ENCODE measurements at regions not wholly inside any gene's neighbourhood (a gene's known extent, or its start where the extent isn't known, plus 50 kb on each side); places are given as distances from the start of the nearest gene placed in this dataset.

DNA sequence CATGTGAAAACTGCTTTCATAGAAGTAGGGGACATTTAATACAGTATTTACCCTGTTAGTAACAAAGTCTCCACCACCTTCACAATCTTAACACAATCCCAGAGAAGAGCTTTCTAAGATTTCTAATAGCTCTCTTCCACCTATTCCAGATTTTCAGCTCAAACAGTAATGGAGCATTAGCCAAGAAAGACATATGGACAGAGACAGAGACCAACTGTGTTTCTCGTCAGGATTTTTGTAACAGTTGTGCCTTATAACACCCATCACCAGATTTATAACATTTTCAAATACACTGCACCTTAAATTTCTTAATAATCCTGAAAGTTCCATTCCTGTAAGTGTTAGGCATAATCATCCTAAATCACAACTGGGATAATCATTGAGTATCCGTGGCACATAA is 321.2 kb upstream of the TMTC1 start:
- DNase-seq (ENCODE audit: low spot score) (no peak), FAIRE-seq (no peak)

DNA sequence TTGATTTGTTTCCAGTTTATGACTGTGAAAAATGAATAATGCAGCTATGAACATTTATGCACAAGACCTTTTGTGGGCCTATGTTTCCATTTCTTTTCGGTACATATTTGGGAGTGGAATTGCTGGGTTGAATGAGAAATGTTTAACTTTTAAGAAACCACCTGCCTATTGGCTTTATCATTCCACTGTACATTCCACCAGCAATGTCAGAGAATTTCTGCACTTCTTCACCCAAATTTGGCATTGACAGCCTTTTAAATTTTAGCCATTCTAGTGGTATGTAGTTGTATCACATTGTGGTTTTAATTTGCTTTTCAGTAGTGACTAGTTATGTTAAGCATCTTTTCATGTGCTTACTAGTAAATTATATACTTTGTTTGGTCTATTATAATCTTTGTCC is 317.0 kb upstream of the TMTC1 start:
- FAIRE-seq (no peak), DNase-seq (ENCODE audit: low spot score) (no peak)

- DNase-seq (ENCODE audit: low spot score) (no peak), FAIRE-seq (no peak)
These were observed 314.9 kb upstream of the TMTC1 start for GRCh38 chr12:30098677-30099076.

- DNase-seq (ENCODE audit: low spot score) (no peak), FAIRE-seq (no peak)
These were observed 311.8 kb upstream of the TMTC1 start for GRCh38 chr12:30095511-30095910.

- no peak for FAIRE-seq
These were observed 309.4 kb upstream of the TMTC1 start for GRCh38 chr12:30092983-30093617.

DNA sequence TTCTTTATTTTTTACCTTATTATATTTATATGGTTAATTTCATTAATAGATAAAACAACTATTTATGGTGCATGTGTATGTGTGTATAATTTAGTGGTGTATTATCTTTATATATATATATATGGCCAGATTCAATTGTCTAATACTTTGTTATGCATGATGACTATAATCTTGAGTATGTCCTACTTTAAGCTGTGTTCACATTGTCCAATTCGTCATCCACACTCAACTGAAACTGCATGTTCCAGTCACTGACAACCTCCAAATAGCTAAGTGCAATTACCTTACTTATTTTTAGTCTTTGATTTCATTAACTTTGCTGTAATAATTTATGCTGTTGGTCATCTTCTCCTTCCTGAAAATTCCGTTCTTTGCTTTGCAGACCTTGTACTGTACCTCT is 306.5 kb upstream of the TMTC1 start:
- FAIRE-seq = no peak
- no peak for DNase-seq (ENCODE audit: low spot score)

More at GRCh38 chr12:30092983-30093617, 309.4 kb upstream of the TMTC1 start:
- DNase-seq (ENCODE audit: low spot score) = no peak

DNA sequence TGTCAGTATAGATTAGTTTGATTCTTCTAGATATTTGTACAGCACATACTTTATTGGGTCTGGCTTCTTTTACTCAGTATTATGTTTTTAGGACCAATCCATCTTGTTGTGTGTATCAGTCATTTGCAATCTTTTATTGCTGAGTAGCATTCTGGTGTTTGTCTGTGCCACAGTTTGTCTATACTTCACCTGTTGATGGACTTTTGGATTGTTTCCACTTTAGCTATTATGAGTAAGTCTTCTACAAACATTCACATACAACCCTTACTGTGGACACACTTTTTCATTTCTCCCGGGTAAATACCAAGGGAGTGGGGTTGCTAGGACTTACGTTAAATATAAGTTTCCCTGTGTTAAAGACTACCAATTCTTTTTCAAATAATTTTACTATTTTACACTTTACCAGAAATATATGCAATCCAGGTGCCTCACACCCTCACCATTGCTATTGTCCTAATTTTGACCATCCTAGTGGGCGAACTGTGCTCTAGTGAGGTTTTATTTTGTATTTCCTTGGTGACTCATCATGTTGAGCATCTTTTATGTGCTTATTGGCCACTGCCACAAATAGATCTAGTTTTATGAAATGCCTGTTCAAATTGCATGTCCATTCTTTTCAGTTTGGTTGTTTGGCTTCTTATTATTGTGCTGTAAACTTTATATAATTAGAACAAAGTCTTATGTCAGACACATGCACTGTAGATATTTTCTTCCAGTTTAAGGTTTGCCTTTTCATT is 304.7 kb upstream of the TMTC1 start:
- FAIRE-seq = no peak
- DNase-seq (ENCODE audit: low spot score) = no peak

DNA sequence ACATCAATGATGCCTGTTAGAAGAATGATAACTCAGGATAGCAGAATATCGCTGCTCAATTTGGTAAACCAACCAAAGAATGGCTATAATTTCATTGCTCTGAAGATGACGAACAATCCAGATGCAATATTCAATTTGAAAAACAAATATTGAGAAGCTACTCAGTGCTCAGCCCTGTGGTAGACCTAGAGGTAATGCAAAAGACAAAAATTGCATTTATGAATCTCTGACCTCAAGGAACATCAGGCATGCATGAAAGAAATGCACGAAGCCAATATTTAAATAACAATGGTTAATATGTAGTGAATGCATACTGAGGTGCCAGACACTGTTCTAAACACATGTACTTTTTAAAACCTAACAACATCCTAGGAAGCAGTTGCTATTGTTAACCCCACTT is 298.6 kb upstream of the TMTC1 start:
- DNase-seq (ENCODE audit: low spot score) = no peak
- FAIRE-seq = no peak

GRCh38 chr12:30074916-30075315 is 291.2 kb upstream of the TMTC1 start:
- no peak for FAIRE-seq

DNA sequence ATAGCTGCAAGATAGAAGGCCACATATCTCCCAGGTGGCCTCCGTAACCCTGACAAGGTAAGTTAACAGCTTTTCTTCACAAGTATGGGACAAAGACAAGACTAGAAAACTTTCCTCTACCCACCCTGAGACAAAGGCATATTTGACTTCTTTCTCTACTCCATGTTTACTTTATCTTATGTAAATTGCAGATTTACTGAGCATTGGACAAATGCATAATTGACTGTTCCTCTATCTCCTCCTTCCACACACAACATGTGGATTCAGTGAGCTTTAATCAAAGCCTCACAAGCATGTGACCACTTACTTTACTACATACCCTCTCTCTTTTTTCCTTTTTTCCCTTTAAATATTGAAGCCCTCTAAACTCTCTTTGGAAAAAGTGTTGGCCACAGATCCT is 289.1 kb upstream of the TMTC1 start:
- FAIRE-seq (no peak), DNase-seq (ENCODE audit: low spot score) (no peak)

More at GRCh38 chr12:30074916-30075315, 291.2 kb upstream of the TMTC1 start:
- no peak for DNase-seq (ENCODE audit: low spot score)

- FAIRE-seq (no peak), DNase-seq (ENCODE audit: low spot score) (no peak)
These were observed 283.4 kb upstream of the TMTC1 start for GRCh38 chr12:30067146-30067545.

DNA sequence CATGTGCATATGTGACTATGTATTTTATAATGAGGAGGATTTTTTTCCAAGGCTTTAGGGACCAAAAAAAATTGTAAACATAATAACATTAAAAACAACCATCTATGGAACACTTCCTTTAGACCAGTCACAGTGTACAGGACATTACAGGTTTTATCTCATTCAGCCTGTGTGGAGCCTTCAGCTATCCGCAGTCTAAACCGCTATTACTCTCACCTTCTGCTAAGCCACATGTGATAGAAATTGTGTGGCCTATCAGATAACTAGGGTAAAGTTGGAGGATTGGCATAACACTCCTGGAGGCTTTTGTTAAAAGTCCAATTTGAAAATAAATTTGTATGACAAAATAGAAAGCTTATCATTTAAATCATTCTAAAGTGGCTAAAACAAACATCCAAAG is 281.2 kb upstream of the TMTC1 start:
- FAIRE-seq (no peak), DNase-seq (ENCODE audit: low spot score) (no peak)

DNA sequence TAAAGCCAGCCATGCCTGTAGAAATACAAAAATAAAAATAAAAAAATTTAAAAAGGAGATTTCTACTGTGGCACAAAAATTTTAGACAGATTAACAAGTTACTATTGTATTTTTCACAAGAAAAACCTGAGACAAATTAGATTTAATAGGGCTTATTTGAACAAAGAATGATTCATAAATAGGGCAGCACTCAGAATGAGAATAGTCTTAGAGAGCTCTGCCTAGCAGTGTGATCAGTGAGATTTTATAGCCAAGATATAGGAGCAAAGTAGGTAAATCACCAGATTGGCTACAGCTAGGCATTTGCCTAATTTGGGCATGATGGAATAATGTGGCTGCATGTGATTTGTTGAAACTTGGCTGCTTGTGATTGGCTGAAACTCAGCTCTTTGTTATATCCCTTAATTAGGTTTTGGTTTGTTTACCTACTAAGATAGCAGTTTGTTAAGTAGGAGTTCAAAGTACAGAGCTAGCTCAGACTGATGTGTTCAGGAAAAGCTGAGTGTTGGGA is 279.7 kb upstream of the TMTC1 start:
- FAIRE-seq = no peak
- DNase-seq (ENCODE audit: low spot score) = no peak

GRCh38 chr12:30048371-30048770 is 264.6 kb upstream of the TMTC1 start:
- FAIRE-seq = no peak
- DNase-seq (ENCODE audit: low spot score) = no peak

GRCh38 chr12:30047516-30048254 is 263.9 kb upstream of the TMTC1 start:
- FAIRE-seq (no peak), DNase-seq (ENCODE audit: low spot score) (no peak)

DNA sequence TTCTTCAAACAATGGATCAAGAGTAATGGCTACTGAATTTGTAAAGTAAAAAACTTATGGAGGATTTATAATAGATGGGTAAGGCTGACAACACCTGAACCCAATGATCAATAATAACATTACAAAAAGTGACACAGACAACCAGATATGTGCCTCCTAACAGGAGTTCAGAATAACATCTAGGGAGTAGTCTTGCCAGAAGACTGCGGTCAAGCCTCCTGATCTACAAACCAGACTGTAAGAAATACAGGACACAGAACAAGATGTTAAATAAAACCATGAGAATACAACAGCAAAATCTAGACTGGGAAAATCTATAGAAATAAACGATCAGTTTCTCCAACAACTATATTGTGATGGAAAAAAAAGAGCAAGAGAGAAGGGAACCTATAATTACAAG is 262.6 kb upstream of the TMTC1 start:
- DNase-seq (ENCODE audit: low spot score) (no peak), FAIRE-seq (no peak)

- FAIRE-seq = no peak
- DNase-seq (ENCODE audit: low spot score) = no peak
These were observed 261.4 kb upstream of the TMTC1 start for GRCh38 chr12:30045171-30045570.

DNA sequence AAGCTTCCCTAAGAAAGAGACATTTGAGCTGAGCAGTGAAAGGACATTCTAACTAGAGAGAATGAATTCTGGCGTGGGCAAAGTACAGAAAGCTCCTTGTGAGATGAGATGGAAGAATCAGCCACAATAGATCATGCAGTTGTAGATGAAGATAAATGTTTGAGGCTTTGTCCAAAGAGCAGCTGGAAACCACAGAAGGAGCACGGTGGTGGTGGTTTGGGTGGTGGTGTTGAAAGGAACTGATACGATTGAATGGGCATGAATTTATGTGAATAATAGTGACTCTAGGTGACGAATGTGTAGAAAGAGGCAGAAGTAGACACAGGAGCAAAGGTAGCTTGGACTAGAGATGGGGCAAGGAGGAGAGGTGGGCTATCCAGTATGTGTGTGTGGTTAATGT is 260.5 kb upstream of the TMTC1 start:
- DNase-seq (ENCODE audit: low spot score) (no peak), FAIRE-seq (no peak)

DNA sequence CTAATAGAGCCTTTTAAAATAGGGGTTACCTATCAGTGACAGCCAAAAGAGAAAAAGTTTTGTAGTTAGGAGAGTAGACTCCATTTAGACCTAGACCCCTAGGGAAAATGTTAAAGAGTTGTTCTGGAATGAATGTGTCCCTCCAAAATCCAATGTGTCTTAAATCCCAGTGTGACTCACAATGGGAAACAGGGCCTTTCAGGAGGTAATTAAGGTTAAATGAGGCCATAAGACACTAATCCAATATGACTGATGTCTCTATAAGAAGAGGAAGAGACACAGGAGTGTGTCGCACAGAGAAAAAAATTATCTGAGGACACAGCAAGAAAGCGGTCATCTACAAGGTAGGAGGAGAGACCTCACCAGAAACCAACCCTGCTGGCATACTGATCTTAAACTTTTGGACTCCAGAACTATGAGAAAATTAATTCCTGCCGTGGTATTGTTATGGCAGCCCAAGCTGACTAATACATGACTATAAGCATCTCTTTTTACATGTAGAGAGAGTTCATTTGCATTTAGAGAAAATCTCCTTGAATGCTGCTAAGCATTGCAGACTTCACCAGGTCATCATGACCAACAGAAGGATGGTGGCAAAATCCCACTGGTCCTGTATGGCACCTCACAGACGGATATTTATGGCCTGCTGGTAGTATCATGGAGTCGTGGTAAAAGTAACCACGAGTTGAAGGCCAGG is 259.6 kb upstream of the TMTC1 start:
- DNase-seq (ENCODE audit: low spot score) = no peak
- FAIRE-seq = no peak

GRCh38 chr12:30041096-30041495 is 257.4 kb upstream of the TMTC1 start:
- no peak for FAIRE-seq
- DNase-seq (ENCODE audit: low spot score) = no peak

- FAIRE-seq (no peak), DNase-seq (ENCODE audit: low spot score) (no peak)
These were observed 247.1 kb upstream of the TMTC1 start for GRCh38 chr12:30030693-30031374.

All from urothelium cell line (cell line).